HCT116 (cell line): ENCODE measurements at regions not wholly inside any gene's neighbourhood (a gene's known extent, or its start where the extent isn't known, plus 50 kb on each side); places are given as distances from the start of the nearest gene placed in this dataset.

Experiments
- ATAC-seq: fragments of 200-7000 bp; cut with Tn5 transposase; 2 replicates; pipeline ENCODE4 v1.9.1; 2020; ENCODE audit warnings: mild to moderate bottlenecking, moderate library complexity
- BruUV-seq: library from RNA; stranded (reverse); fragments of 400-500 nt; replicated peaks from 2 replicates; lab custom pipeline; 2021; lab: Mats Ljungman, UMichigan
- CTCF ChIA-PET: fragments of 300-600 bp; sonication (Branson Sonifier 250); formaldehyde crosslinking; loops from one replicate; lab custom pipeline; 2021; ENCODE audit warnings: antibody characterized with exemption; lab: Charles Lee
- POLR2A ChIA-PET: fragments of 300-600, 350-600 bp; sonication (Branson Sonifier 250); formaldehyde crosslinking; loops from one replicate; lab custom pipeline; 2021; ENCODE audit warnings: antibody characterized with exemption; lab: Charles Lee
- RAD21 ChIA-PET, 2 experiments: fragments of 300-600 bp; sonication (Branson Sonifier 250); formaldehyde crosslinking; loops; one replicate each; lab custom pipeline; 2023; ENCODE audit warnings: low total read pairs in 2 of 2; ENCODE audit not compliant: uncharacterized antibody in 2 of 2, unreplicated experiment in 2 of 2, low non-redundant PET in 1 of 2; lab: Charles Lee
- DNase-seq: peaks from one replicate; pipeline ENCODE4 v3.0.0-alpha.2; 2010; ENCODE audit warnings: low read depth, low spot score
- H2AFZ ChIP-seq: fragments of 200-600 bp; shearing (Covaris generic), sonication (generic); 2 replicates; pipeline ENCODE4 v1.6.1; 2017; ENCODE audit warnings: low read depth, mixed run types, mixed read lengths, antibody characterized with exemption, low read length; ENCODE audit not compliant: poor library complexity, severe bottlenecking
- H3K27ac ChIP-seq: 2 replicates; pipeline ENCODE4 v1.5.1; 2012; ENCODE audit warnings: low read depth, low read length
- H3K27me3 ChIP-seq: fragments of 200-600 bp; sonication (generic); 2 replicates; pipeline ENCODE4 v1.6.1; 2016; ENCODE audit warnings: mixed run types, low read length, mixed read lengths; ENCODE audit not compliant: insufficient read depth
- H3K36me3 ChIP-seq, 2 experiments: fragments of 200-500 bp in 1 of 2; fragments of 200-600 bp in 1 of 2; sonication (Bioruptor generic) in 1 of 2; sonication (generic) in 1 of 2; 2 replicates each; pipeline versions ENCODE4 v1.5.1 to v1.6.1; 2014 to 2016; ENCODE audit warnings: low read length in 2 of 2, inconsistent platforms in 1 of 2, mixed read lengths in 1 of 2, mixed run types in 1 of 2; ENCODE audit not compliant: insufficient read depth in 2 of 2, control insufficient read depth in 1 of 2
- H3K4me1 ChIP-seq, 2 experiments: fragments of 200-600 bp in 1 of 2; sonication (generic) in 1 of 2; 2 replicates each; pipeline versions ENCODE4 v1.5.1 to v1.6.1; 2012 to 2017; ENCODE audit warnings: low read length in 2 of 2, inconsistent platforms in 1 of 2, mild to moderate bottlenecking in 1 of 2, mixed read lengths in 1 of 2, mixed run types in 1 of 2, moderate library complexity in 1 of 2; ENCODE audit not compliant: insufficient read depth in 2 of 2, control insufficient read depth in 1 of 2
- H3K4me2 ChIP-seq: fragments of 200-600 bp; sonication (generic); 2 replicates; pipeline ENCODE4 v1.6.1; 2017; ENCODE audit warnings: mixed run types, low read length, mixed read lengths
- H3K4me3 ChIP-seq, 2 experiments: fragments of 200-600 bp in 1 of 2; sonication (generic) in 1 of 2; replicated peaks in 1 of 2; 2 replicates each; pipeline ENCODE4 v1.5.1; 2011 to 2016; ENCODE audit warnings: low read length in 2 of 2, control low read depth in 1 of 2, low read depth in 1 of 2, mild to moderate bottlenecking in 1 of 2, mixed read lengths in 1 of 2, mixed run types in 1 of 2
- H3K79me2 ChIP-seq: fragments of 200-600 bp; sonication (generic); 2 replicates; pipeline ENCODE4 v1.6.1; 2017; ENCODE audit warnings: mild to moderate bottlenecking, mixed run types, low read length, moderate library complexity, mixed read lengths; ENCODE audit not compliant: insufficient read depth
- H3K9ac ChIP-seq: fragments of 200-600 bp; sonication (generic); 2 replicates; pipeline ENCODE4 v1.6.1; 2016; ENCODE audit warnings: low read length, mixed read lengths
- H3K9me2 ChIP-seq: fragments of 200-600 bp; sonication (generic), shearing (Covaris generic); 2 replicates; pipeline ENCODE4 v1.6.1; 2017; ENCODE audit warnings: mixed run types, mild to moderate bottlenecking, moderate library complexity; ENCODE audit not compliant: insufficient read depth
- H3K9me3 ChIP-seq, 2 experiments: fragments of 200-500 bp in 1 of 2; fragments of 200-600 bp in 1 of 2; sonication (Bioruptor generic) in 1 of 2; sonication (generic) in 1 of 2; 2 replicates each; pipeline ENCODE4 v1.6.1; 2014 to 2017; ENCODE audit warnings: low read length in 2 of 2, mixed read lengths in 2 of 2, inconsistent platforms in 1 of 2, low read depth in 1 of 2, mild to moderate bottlenecking in 1 of 2, mixed run types in 1 of 2, moderate library complexity in 1 of 2; ENCODE audit not compliant: control insufficient read depth in 1 of 2, insufficient read depth in 1 of 2
- H4K20me1 ChIP-seq: fragments of 200-600 bp; sonication (generic), shearing (Covaris generic); 2 replicates; pipeline ENCODE4 v1.6.1; 2017; ENCODE audit warnings: mixed run types, mild to moderate bottlenecking, moderate library complexity; ENCODE audit not compliant: insufficient read depth
- CBX3 ChIP-seq: IDR thresholded peaks from 2 replicates; pipeline ENCODE4 v1.6.1; 2012; ENCODE audit warnings: low read depth
- ELF1 ChIP-seq: IDR thresholded peaks from 2 replicates; pipeline ENCODE4 v1.6.1; 2012; ENCODE audit warnings: low read depth, borderline replicate concordance
- FOSL1 ChIP-seq: IDR thresholded peaks from 2 replicates; pipeline ENCODE4 v1.6.1; 2012; ENCODE audit warnings: low read depth
- POLR2A ChIP-seq: IDR thresholded peaks from 2 replicates; pipeline ENCODE4 v1.7.0; 2011; ENCODE audit warnings: borderline replicate concordance; ENCODE audit not compliant: insufficient read depth, insufficient read length; ENCODE audit errors: extremely low read depth
- POLR2AphosphoS5 ChIP-seq: IDR thresholded peaks from 2 replicates; pipeline ENCODE4 v1.6.1; 2011; ENCODE audit warnings: mild to moderate bottlenecking, low read depth, low read length, moderate library complexity
- RAD21 ChIP-seq: IDR thresholded peaks from 2 replicates; pipeline ENCODE4 v1.6.1; 2012; ENCODE audit warnings: low read depth, mild to moderate bottlenecking
- TCF7L2 ChIP-seq: IDR thresholded peaks from 2 replicates; pipeline ENCODE4 v1.7.0; 2011; ENCODE audit warnings: borderline replicate concordance, inconsistent platforms; ENCODE audit not compliant: insufficient read depth, insufficient read length; ENCODE audit errors: extremely low read depth
- YY1 ChIP-seq: IDR thresholded peaks from 2 replicates; pipeline ENCODE4 v1.6.1; 2011; ENCODE audit warnings: low read length, low read depth, moderate library complexity, mild to moderate bottlenecking; ENCODE audit not compliant: insufficient replicate concordance; ENCODE audit errors: extremely low read depth
- ZFX ChIP-seq: fragments of 450-650 bp; IDR thresholded peaks from 2 replicates; pipeline ENCODE4 v1.6.1; 2017
- ZNF274 ChIP-seq: fragments of 200-500 bp; sonication (Bioruptor generic); IDR thresholded peaks from 2 replicates; pipeline ENCODE4 v1.6.1; 2014; ENCODE audit warnings: mild to moderate bottlenecking, low read depth, low read length, inconsistent platforms
- intact Hi-C: fragments of 100-400 bp; cut with micrococcal nuclease; formaldehyde crosslinking; loops from 2 replicates; pipeline ENCODE4 v1.10.0; 2022
- TF ChIP-seq, protein P1 (sequence below): IDR thresholded peaks from 2 replicates; pipeline ENCODE4 v1.6.1; 2012; ENCODE audit warnings: low read depth
- TF ChIP-seq, protein P2 (sequence below): IDR thresholded peaks from 2 replicates; pipeline ENCODE4 v1.6.1; 2012
- TF ChIP-seq, protein P3 (sequence below), 3 experiments: fragments of 200-600 bp in 1 of 3; sonication (generic) in 1 of 3; IDR thresholded peaks in 2 of 3; conservative IDR thresholded peaks in 1 of 3; 2 replicates each; pipeline ENCODE4 v1.5.1; 2012 to 2017; ENCODE audit warnings: low read depth in 2 of 3, low read length in 2 of 3, antibody characterized with exemption in 1 of 3, borderline replicate concordance in 1 of 3, control low read depth in 1 of 3, mild to moderate bottlenecking in 1 of 3, mixed read lengths in 1 of 3, mixed run types in 1 of 3, moderate library complexity in 1 of 3; ENCODE audit not compliant: insufficient read depth in 1 of 3
- TF ChIP-seq, protein P4 (sequence below): IDR thresholded peaks from 2 replicates; pipeline ENCODE4 v1.6.1; 2012

DNA sequence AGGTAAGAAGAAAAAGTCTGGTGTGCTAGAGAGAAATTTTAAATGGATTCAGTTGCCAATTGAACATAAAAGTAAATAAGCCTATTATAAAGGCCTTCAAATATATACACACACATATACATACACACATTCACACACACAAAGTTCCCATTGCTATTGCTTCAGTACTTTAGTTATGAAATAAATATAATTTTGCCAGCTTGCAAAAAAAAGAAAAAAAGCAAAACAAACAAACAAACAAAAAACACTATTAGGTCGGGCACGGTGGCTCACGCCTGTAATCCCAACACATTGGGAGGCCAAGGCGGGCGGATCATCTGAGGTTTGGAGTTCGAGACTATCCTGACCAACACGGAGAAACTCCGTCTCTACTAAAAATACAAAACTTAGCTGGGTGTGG is 80.3 kb downstream of the SPIN4 start (continued):
- TF ChIP-seq, protein P1, sequence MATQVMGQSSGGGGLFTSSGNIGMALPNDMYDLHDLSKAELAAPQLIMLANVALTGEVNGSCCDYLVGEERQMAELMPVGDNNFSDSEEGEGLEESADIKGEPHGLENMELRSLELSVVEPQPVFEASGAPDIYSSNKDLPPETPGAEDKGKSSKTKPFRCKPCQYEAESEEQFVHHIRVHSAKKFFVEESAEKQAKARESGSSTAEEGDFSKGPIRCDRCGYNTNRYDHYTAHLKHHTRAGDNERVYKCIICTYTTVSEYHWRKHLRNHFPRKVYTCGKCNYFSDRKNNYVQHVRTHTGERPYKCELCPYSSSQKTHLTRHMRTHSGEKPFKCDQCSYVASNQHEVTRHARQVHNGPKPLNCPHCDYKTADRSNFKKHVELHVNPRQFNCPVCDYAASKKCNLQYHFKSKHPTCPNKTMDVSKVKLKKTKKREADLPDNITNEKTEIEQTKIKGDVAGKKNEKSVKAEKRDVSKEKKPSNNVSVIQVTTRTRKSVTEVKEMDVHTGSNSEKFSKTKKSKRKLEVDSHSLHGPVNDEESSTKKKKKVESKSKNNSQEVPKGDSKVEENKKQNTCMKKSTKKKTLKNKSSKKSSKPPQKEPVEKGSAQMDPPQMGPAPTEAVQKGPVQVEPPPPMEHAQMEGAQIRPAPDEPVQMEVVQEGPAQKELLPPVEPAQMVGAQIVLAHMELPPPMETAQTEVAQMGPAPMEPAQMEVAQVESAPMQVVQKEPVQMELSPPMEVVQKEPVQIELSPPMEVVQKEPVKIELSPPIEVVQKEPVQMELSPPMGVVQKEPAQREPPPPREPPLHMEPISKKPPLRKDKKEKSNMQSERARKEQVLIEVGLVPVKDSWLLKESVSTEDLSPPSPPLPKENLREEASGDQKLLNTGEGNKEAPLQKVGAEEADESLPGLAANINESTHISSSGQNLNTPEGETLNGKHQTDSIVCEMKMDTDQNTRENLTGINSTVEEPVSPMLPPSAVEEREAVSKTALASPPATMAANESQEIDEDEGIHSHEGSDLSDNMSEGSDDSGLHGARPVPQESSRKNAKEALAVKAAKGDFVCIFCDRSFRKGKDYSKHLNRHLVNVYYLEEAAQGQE: no peak
- TF ChIP-seq ZNF274: no peak

DNA sequence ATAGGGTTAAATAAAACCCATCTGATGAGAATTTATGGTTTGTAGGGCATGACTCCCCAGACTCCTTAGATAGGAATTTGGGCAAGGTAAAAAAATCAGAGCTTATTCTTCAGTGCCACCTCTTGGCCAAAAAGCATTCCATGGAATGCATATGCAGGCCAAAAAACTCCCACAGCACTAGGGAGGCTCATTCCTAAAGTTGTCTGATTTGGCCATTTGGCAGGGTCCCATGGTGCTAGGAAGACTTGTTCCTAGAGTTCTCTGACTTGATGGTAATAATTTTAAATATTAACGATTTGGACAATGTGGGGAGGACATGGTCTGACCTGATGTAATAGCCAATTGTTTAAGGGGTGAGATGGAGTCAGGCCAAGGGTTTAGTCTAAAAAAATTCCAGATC is 93.0 kb downstream of the SPIN4 start:
- no peak overlapping the region for H3K4me2 ChIP-seq
- H3K36me3 ChIP-seq: no peaks in the 10 kb centered on the region
- H3K9ac ChIP-seq: no peak overlapping the region
- DNase-seq: no peak
- ChIA-PET POLR2A (no interaction called here), CTCF (no interaction called here), RAD21 (no interaction called here)
- intact Hi-C loops: no loop called here
- no peaks in the 10 kb centered on the region for H3K9me3 ChIP-seq
- H3K4me1 ChIP-seq: no peaks in the 10 kb centered on the region
- H2AFZ ChIP-seq: no peak overlapping the region
- H4K20me1 ChIP-seq: no peaks in the 10 kb centered on the region
- no TSS peak for BruUV-seq
- TF ChIP-seq, protein P2, sequence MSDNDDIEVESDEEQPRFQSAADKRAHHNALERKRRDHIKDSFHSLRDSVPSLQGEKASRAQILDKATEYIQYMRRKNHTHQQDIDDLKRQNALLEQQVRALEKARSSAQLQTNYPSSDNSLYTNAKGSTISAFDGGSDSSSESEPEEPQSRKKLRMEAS: no peak
- TF ChIP-seq, protein P3, sequence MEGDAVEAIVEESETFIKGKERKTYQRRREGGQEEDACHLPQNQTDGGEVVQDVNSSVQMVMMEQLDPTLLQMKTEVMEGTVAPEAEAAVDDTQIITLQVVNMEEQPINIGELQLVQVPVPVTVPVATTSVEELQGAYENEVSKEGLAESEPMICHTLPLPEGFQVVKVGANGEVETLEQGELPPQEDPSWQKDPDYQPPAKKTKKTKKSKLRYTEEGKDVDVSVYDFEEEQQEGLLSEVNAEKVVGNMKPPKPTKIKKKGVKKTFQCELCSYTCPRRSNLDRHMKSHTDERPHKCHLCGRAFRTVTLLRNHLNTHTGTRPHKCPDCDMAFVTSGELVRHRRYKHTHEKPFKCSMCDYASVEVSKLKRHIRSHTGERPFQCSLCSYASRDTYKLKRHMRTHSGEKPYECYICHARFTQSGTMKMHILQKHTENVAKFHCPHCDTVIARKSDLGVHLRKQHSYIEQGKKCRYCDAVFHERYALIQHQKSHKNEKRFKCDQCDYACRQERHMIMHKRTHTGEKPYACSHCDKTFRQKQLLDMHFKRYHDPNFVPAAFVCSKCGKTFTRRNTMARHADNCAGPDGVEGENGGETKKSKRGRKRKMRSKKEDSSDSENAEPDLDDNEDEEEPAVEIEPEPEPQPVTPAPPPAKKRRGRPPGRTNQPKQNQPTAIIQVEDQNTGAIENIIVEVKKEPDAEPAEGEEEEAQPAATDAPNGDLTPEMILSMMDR (IDR thresholded peaks at IDR 0.05 in 2 of 3, conservative IDR thresholded peaks at IDR 0.05 in 1 of 3; ENCODE audit: borderline replicate concordance in 1 of 3, insufficient read depth in 1 of 3, low read depth in 2 of 3, low read length in 2 of 3): no peak
- TF ChIP-seq POLR2A (no peak), FOSL1 (no peak), CBX3 (no peak), YY1 (no peak), POLR2AphosphoS5 (no peak), TCF7L2 (no peak), RAD21 (no peak), ELF1 (no peak), ZFX (no peak)
- TF ChIP-seq, protein P4, sequence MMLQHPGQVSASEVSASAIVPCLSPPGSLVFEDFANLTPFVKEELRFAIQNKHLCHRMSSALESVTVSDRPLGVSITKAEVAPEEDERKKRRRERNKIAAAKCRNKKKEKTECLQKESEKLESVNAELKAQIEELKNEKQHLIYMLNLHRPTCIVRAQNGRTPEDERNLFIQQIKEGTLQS: no peak
- H3K79me2 ChIP-seq: no peaks in the 10 kb centered on the region
- ATAC-seq: no peak
- no peak overlapping the region for H3K27ac ChIP-seq
- H3K9me2 ChIP-seq: no peaks in the 10 kb centered on the region
- H3K27me3 ChIP-seq: no peaks in the 10 kb centered on the region
- H3K4me3 ChIP-seq: no peak overlapping the region
